Ascending aorta (tissue), 2 donors: ENCODE measurements at regions not wholly inside any gene's neighbourhood (a gene's known extent, or its start where the extent isn't known, plus 50 kb on each side); places are given as distances from the start of the nearest gene placed in this dataset.

ENCODE experiments used
- DNase-seq, 2 donors: peaks; one replicate each; pipeline ENCODE4 v3.0.0-alpha.2; 2019; ENCODE audit warnings: low spot score in 2 of 2
- H3K27ac ChIP-seq, 2 donors: fragments of 200-600 bp; sonication (generic); one replicate each; pipeline ENCODE4 v1.5.1; 2016 to 2017; ENCODE audit warnings: mild to moderate bottlenecking in 1 of 2
- H3K27me3 ChIP-seq: fragments of 200-600 bp; sonication (generic); one replicate; pipeline ENCODE4 v1.5.1; 2017
- H3K36me3 ChIP-seq, 2 donors: fragments of 200-600 bp; sonication (generic); one replicate each; pipeline ENCODE4 v1.5.1; 2016
- H3K4me1 ChIP-seq, 2 donors: fragments of 200-600 bp; sonication (generic); one replicate each; pipeline ENCODE4 v1.5.1; 2016 to 2017; ENCODE audit warnings: mild to moderate bottlenecking in 1 of 2
- H3K4me3 ChIP-seq, 2 donors: fragments of 200-600 bp; sonication (generic); one replicate each; pipeline ENCODE4 v1.5.1; 2016 to 2017; ENCODE audit warnings: mild to moderate bottlenecking in 1 of 2
- H3K9me3 ChIP-seq, 2 donors: fragments of 200-600 bp; sonication (generic); one replicate each; pipeline ENCODE4 v1.5.1; 2016
- intact Hi-C: fragments of 100-400 bp; cut with DNase I; formaldehyde crosslinking; loops from one replicate; pipeline ENCODE4 v1.15.1; 2023
- TF ChIP-seq, protein P1 (sequence below), 3 experiments: fragments of 200-600 bp in 2 of 3; fragments of 450-650 bp in 1 of 3; sonication (generic) in 2 of 3; IDR thresholded peaks; one replicate each; pipeline ENCODE4 v1.5.1; 2016 to 2019; ENCODE audit warnings: antibody characterized with exemption in 3 of 3, mild to moderate bottlenecking in 1 of 3, moderate library complexity in 1 of 3

DNA sequence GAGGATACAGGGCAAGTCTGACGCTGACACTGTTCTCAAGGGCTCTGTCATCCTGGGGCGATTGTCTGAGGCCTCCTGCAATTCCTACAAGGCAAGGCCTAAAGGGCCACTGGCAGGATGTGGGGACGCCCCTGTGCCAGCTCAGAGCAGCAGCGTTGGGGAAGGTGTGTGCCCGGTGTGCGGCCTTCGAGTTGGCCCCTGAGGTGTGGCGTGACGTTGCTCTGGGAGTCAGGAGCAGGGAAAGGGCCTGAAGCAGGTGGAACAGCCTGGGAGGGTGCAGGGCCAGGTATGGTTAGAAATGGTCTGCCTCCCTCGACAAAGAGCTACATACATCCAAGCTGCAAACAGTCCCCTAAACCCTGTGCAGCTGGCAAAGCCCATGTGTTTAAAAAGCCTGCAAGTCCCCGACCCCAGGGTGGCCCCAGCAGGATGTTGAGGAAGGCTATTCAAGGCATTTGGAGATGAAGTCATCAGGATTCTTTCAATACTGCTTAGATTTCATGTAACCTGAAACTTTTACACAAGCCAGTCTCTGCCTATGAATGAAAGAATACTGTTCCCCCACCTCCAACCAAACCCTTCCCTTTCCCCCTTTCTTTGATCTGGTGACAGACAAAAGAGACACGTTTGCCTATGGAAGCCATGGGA is 142.5 kb upstream of the TNS3 start:
- H3K27me3 ChIP-seq = no peaks in the 10 kb centered on the region
- H3K36me3 ChIP-seq = no peaks in the 10 kb centered on the region
- TF ChIP-seq, protein P1, sequence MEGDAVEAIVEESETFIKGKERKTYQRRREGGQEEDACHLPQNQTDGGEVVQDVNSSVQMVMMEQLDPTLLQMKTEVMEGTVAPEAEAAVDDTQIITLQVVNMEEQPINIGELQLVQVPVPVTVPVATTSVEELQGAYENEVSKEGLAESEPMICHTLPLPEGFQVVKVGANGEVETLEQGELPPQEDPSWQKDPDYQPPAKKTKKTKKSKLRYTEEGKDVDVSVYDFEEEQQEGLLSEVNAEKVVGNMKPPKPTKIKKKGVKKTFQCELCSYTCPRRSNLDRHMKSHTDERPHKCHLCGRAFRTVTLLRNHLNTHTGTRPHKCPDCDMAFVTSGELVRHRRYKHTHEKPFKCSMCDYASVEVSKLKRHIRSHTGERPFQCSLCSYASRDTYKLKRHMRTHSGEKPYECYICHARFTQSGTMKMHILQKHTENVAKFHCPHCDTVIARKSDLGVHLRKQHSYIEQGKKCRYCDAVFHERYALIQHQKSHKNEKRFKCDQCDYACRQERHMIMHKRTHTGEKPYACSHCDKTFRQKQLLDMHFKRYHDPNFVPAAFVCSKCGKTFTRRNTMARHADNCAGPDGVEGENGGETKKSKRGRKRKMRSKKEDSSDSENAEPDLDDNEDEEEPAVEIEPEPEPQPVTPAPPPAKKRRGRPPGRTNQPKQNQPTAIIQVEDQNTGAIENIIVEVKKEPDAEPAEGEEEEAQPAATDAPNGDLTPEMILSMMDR (IDR thresholded peaks at IDR 0.05) = no peak
- no peak for DNase-seq
- intact Hi-C loops = no loop called here
- H3K27ac ChIP-seq = no peak overlapping the region
- no peaks in the 10 kb centered on the region for H3K9me3 ChIP-seq
- no peaks in the 10 kb centered on the region for H3K4me1 ChIP-seq
- H3K4me3 ChIP-seq = no peak overlapping the region

DNA sequence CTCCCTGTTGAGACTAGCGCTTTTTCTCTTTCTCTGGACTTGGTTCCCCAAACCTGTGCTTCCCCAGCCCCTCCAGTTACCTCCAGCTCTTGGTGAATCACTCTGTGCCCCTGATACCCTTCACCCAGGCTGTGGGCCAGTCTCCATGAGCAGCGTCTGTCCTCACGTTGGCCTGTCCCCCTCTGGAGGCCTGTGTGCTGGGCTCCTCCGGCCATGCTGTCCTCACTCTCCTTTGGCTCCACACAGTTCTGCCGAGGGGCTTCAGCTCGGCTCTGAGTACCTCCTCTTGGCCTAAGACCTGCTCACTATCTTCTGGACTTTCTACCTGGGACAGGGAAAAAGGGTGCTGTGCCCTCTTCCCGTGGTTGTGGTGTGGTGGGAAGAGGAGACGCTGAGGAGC is 140.2 kb upstream of the TNS3 start:
- DNase-seq = no peak
- Histone ChIP-seq H3K4me1 (no peaks in the 10 kb centered on the region), H3K36me3 (no peaks in the 10 kb centered on the region), H3K27me3 (no peaks in the 10 kb centered on the region), H3K27ac (no peak overlapping the region), H3K4me3 (no peak overlapping the region), H3K9me3 (no peaks in the 10 kb centered on the region)
- TF ChIP-seq, protein P1 (IDR thresholded peaks at IDR 0.05) = no peak
- intact Hi-C loops = no loop called here

DNA sequence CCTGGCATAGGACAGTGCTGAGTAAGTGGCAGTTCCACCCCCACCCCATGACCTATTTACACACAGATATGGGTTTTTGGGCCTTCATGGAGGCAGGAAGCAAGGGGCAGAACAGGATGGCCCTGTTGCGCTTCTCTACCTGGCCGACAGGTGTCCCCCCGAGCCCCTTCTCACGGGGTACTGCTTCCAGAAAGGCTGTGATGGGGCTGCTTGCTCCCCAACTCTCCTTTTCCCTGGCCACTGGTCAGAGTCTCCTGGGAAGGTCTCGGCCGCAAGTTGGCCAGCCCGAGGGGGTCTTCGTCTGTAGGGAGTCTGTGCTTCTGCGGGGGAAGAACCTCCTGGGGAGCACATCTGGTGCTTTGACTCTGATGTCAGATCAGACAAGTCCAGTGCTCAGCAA is 139.8 kb upstream of the TNS3 start:
- intact Hi-C loops = no loop called here

DNA sequence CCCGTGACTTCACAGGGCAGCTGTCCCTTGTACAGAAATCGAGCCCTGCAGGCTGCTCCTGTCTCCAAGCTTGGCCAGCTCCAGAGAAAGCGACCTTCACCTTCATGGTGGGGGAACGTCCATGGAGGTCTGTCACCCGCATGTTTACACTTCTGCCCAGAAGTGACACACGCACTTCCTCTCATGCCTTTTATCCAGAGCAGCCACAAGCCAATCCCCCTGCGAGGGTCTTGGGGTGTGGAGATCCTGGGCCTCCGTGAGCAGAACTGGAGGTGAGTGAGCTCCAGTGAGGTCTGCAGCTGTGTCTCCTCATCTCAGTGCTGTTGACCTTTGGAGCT is 139.0 kb upstream of the TNS3 start:
- Histone ChIP-seq H3K27me3 (no peaks in the 10 kb centered on the region), H3K9me3 (no peaks in the 10 kb centered on the region), H3K27ac (no peak overlapping the region), H3K4me1 (no peaks in the 10 kb centered on the region), H3K36me3 (no peaks in the 10 kb centered on the region), H3K4me3 (no peak overlapping the region)
- TF ChIP-seq, protein P1 (IDR thresholded peaks at IDR 0.05) = no peak
- intact Hi-C loops = no loop called here
- no peak for DNase-seq

More for the DNA sequence above, 139.8 kb upstream of the TNS3 start:
- DNase-seq = no peak
- H3K4me1 ChIP-seq = no peaks in the 10 kb centered on the region
- H3K9me3 ChIP-seq = no peaks in the 10 kb centered on the region
- H3K27ac ChIP-seq = no peak overlapping the region
- H3K27me3 ChIP-seq = no peaks in the 10 kb centered on the region
- TF ChIP-seq, protein P1 (IDR thresholded peaks at IDR 0.05) = no peak
- H3K36me3 ChIP-seq = no peaks in the 10 kb centered on the region
- no peak overlapping the region for H3K4me3 ChIP-seq

DNA sequence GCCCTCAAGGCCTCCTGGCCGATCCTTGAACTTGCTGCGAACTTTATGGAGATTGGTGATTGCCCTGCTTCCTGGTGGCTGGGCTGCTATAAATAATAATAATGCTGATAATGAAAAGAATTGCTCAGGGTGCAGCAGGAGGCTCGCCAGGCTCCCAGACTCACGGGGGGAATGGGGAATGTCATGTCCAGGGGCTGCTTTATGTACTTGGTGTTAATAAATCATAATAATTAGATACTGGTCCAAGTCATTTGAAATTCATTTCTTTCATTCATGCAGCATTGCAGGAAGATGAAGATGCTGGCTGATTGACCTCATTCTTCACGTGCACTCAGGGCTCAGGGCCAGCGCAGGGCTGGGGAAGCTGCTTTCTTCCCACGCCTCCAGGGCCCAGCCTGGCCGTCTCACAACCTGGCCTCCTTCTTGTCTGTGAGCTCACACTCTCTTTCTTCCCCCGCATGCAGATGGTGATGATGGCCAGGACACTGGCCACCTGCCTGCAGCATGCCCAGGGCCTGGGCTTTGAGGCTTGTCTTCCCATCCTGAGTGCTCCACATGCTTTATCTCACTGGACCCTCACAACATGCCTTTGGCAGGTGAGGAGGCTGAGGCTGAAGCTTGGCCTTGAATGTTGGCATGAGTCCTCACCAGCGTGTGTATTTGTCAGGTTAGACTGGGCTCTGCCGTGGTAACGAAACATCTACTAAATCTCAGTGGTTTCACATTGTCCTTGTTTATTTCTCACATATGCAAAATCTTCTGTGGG is 138.4 kb upstream of the TNS3 start:
- TF ChIP-seq, protein P1 (IDR thresholded peaks at IDR 0.05) = no peak
- H3K9me3 ChIP-seq = no peaks in the 10 kb centered on the region
- no peak overlapping the region for H3K4me3 ChIP-seq
- intact Hi-C loops = no loop called here
- no peak overlapping the region for H3K27ac ChIP-seq
- H3K4me1 ChIP-seq = no peaks in the 10 kb centered on the region
- H3K36me3 ChIP-seq = no peaks in the 10 kb centered on the region
- no peaks in the 10 kb centered on the region for H3K27me3 ChIP-seq
- no peak for DNase-seq
